Skin epidermis (tissue), 12 donors: ENCODE measurements at regions not wholly inside any gene's neighbourhood (a gene's known extent, or its start where the extent isn't known, plus 50 kb on each side); places are given as distances from the start of the nearest gene placed in this dataset.

Source experiments
- H3K27ac ChIP-seq, 21 experiments: fragments of 200-600 bp; sonication (generic) in 11 of 21; one replicate each; pipeline ENCODE4 v1.5.0; 2020; ENCODE audit warnings: mild to moderate bottlenecking in 3 of 21, inconsistent platforms in 2 of 21, moderate library complexity in 2 of 21
- H3K4me3 ChIP-seq, 7 experiments: fragments of 200-600 bp; sonication (generic) in 2 of 7; one replicate each; pipeline ENCODE4 v1.5.0; 2020; ENCODE audit warnings: inconsistent platforms in 2 of 7, mild to moderate bottlenecking in 2 of 7, moderate library complexity in 1 of 7

DNA sequence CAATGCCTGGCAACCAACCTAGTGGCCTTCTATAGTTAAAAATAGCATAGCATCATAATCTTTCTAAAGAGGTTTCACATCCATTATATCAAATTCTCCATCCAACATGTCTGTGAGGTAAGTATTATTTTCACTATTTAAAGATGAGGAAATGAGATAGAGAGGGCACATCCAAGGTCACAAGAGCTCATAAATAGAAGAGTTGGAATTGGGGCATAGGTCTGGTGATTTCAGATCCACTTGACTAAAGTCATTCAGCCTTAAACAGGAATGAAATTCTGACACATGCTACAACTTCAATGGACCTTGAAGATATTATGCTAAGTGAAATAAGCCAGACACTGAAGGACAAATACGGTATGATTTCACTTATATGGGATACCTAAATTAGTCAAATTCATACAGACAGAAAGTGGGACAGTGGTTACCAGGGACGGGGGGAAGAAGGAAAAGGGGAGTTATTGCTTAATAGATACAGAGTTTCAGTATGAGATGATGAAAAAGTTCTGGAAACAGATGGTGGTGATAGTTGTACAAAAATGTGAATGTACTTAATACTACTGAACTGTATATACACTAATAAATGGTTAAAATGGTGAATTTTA is 259.6 kb upstream of the NR4A3 start:
- no peak overlapping the region for H3K27ac ChIP-seq
- H3K4me3 ChIP-seq: no peak overlapping the region

GRCh38 chr9:99563364-99563763 is 258.3 kb upstream of the NR4A3 start:
- Histone ChIP-seq H3K27ac (no peak overlapping the region), H3K4me3 (no peak overlapping the region)

DNA sequence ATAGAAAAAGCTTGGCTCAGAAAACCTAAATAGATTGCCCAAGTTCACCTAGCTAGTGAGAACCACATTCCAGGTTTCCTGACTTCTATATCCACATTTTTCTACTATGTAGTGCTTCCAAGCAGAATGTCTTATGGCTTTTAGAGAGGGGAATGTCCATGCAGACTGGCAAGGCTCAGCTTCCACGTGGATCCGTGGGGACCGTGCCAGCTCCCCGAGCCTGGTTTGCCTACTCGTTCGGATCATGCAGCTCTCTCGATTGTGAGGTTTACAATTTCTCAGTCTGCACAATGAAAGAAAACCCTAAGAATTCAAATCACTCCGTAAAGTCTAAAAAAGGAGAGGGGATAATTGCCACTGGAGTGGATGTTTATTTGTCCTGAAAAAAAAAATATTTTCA is 256.5 kb upstream of the NR4A3 start:
- Histone ChIP-seq H3K27ac (no peak overlapping the region), H3K4me3 (no peak overlapping the region)

DNA sequence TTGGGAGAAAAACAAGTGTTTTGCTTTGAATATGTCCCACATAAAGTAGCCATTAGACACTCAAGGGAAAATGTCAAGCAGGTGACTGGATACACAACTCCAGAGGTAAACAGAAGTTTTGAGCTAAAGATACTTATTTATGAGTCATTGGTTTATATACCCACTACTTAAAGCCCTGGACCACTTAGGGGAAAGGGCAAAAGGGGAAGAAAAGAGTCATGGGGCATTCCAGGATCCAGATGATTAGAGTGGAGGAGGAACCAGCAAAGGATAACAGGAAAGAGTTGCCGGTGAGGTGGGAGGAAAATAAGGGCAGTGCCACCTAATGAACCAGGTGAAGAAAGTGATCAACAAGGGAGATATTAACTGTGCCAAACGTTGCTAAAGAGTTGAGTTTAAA is 254.2 kb upstream of the NR4A3 start:
- H3K4me3 ChIP-seq: no peak overlapping the region

DNA sequence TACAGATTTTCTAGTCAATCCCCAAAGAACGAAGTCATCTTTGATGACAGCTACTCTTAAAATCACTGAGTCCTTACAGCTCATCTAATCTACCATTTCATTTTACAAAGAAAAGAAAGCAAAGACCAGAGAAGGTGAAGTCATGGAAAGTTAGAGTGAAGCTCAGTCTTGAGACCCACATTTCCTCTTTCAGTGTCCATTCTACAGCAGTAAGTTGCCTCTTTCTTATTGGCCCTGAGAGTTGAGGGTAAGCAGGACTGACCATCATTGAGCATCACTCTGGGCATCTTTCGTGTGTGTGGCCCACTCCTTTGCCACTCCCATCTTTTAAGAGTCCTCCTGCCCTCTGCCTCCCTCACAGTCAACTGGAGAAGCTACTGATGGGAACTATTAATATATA is 251.8 kb upstream of the NR4A3 start:
- H3K4me3 ChIP-seq: no peak overlapping the region

More for the DNA sequence above, 254.2 kb upstream of the NR4A3 start:
- H3K27ac ChIP-seq: no peak overlapping the region

DNA sequence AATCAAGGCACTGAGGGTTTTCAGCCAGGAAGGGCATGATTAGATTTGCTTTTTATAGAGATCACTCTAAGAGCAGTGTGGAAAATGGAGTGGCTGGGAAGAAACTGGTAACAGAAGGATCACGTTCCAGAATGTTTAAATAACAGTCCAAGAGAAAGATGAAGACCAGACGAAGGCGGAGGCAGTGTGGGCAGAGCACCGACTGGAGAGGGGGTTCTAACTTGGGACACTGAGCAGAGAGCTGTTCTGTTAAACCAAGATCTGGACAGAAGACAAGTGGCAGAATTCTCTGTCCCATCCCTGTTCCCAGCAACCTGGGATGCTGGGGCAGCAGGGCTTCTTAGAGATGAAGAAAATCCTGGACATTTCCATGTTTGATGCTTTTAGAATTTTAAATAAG is 249.1 kb upstream of the NR4A3 start:
- Histone ChIP-seq H3K27ac (no peak overlapping the region), H3K4me3 (no peak overlapping the region)

More for the DNA sequence above, 251.8 kb upstream of the NR4A3 start:
- H3K27ac ChIP-seq: no peak overlapping the region

- Histone ChIP-seq H3K4me3 (no peak overlapping the region), H3K27ac (no peak overlapping the region)
Measured at GRCh38 chr9:99573085-99573484, 248.6 kb upstream of the NR4A3 start.

DNA sequence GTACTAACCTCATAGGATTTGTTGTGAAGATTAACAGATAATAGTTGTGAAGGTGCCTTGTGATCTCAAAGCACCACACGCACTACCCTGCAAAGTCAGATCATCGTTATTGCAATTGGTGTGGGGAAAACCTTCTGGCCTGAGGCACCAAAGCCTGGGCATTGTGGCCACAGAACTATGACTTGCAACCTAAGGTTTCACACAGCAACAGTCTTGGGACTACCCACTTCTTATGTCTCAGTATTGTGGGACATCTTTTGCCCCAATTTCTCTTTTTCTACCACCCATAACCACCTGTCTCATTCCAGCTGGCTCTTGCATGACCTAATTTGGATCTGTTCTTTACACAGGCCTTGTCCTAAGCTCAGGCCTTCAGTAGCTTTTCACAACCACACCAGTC is 247.8 kb upstream of the NR4A3 start:
- no peak overlapping the region for H3K4me3 ChIP-seq
- H3K27ac ChIP-seq: no peak overlapping the region

DNA sequence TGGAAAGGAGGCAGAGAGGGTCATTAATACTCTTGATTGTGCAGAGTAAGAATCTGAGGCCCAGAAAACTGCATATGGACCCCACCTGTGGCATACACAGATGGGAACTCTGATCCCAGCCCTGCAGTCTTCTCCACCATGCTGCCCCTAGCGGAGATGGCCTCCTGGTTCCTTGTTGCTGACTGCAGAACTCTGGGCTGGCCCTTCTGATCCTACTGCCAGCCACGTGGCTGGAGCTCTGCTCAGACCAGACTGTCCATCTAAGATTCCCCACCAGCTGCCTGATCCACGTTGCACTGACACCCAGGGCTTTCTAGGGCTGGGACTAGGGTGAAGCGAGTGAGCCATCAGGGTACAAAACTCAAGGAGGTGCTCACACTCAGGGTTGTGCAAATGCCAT is 245.7 kb upstream of the NR4A3 start:
- Histone ChIP-seq H3K27ac (no peak overlapping the region), H3K4me3 (no peak overlapping the region)

DNA sequence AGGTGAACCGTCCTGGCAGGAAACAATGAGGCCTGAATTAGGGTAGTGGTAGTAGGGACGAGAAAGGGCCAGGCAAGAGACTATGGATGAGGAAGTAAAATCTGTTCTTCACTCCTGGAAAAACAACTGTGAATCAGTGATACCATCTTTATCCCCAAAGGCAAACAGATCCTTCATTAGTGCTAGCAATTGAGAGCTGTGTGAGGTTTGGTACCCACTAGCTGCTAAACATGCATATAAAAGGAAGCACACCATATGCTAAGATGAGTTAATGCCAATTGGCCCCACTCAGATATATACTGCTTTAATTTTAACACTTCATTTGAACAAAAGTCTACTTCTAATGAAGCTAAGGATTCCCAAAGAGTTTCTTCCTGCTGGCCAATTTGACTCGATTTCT is 244.8 kb upstream of the NR4A3 start:
- no peak overlapping the region for H3K4me3 ChIP-seq
- H3K27ac ChIP-seq: no peak overlapping the region

DNA sequence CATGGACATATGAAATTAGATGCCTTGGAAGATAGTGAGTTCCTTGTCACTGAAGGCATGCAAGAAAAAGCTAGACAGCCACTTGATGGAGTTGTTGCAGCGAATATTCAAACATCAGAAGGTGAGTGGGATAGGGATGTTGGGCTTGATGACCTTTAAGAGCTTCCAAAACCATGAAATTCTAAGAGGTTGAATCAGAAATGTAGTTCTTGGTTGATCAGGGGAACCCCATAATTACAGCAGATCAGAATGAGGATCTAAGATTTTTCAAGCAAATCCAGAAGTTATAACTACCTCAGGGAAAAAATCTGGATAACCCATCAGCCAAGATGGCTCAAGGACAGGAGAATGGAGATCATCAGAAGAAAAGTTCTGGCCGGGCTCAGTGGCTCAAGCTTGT is 244.3 kb upstream of the NR4A3 start:
- Histone ChIP-seq H3K27ac (no peak overlapping the region), H3K4me3 (no peak overlapping the region)

- H3K27ac ChIP-seq: no peak overlapping the region
- no peak overlapping the region for H3K4me3 ChIP-seq
Measured at GRCh38 chr9:99578666-99579065, 243.0 kb upstream of the NR4A3 start.

DNA sequence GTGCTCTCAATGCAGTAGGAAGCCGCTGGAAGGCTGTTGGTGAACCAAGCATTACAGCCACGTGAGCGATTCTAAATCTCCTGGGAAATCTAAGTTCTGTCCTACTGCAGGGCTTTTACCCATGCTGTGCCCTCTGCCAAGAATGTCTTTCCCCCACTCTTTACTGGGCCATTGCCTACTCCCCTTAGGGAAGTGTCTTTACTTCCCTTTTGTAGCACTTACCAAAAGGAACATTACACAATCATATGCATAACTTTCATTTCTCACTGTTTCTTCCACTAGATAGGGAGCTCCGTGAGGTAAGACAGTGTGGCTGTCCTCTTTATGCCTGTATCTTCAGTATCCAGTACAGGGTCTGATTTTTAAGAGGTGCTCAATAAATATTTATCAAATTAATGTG is 241.7 kb upstream of the NR4A3 start:
- Histone ChIP-seq H3K4me3 (no peak overlapping the region), H3K27ac (no peak overlapping the region)

DNA sequence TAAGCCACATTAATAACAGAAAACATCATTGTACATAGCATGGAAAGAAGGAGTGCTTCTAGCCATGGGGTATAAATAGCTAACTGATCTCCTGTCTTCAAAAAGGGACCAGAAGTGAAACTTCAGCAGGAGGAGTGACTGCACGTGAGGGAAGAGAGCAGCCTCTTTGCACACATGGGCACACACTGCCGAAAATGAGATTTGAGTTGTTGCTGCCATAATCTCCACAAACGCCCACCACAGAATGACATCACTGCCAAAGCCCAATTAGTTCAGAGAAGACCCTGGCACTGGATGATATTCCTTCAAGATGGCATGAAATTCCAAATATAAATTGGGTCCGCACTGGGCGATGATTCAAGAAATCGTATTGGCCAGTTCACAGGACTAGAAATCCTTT is 238.9 kb upstream of the NR4A3 start:
- H3K4me3 ChIP-seq: no peak overlapping the region
- no peak overlapping the region for H3K27ac ChIP-seq

DNA sequence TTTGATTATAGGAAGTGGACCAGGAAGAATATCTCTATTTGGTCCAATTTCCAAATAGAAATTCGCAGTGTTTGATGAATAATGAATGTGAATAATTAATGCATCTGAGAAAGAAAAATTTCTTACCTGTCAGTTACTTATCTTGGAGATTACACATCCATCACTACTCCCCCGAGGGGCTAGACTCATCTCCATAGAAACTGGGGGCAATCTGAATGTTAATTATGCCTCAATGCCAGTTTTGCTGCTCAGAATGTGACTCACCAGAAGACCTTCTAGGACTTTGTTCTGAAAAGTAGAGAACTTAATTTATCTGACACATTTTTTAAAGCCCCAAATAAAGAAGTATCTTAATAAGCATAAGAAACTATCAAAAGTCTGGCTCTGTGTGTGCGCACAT is 233.4 kb upstream of the NR4A3 start:
- Histone ChIP-seq H3K4me3 (no peak overlapping the region), H3K27ac (no peak overlapping the region)

DNA sequence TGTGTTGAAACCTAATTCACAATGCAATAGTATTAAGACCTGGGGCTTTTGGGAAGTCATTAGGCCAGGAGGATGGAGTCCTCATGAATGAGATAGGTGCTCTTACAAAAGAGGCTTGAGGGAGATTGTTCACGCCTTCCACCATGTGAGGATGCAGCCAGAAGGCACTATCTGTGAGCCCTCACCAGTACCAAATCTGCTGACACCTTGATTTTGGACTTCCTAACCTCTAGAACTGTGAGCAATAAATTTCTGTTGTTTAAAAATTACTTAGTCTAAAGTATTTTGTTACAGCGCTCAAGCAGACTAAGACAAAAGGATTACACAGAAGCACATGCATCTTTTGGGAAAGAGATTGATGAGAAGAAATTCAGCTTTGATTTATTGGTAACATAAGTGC is 232.9 kb upstream of the NR4A3 start:
- H3K4me3 ChIP-seq: no peak overlapping the region
- H3K27ac ChIP-seq: no peak overlapping the region

DNA sequence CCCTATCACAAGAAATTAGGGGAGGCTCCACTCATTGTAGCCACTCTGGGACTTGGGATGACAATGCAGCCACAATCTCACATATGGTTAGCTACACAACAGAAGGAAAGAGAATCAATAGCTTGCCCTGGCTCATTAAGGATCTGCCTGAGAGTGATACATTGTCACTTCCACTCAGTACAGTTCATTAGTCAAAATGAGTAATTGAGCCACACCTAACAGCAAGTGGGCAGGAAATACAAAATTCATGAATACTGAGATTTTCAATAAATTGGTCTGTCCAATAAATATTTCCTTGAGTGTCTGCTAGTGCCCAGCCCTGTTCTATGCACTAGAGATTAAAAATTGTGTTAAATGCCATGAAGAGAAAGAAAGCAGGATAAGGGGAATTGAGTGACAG is 231.3 kb upstream of the NR4A3 start:
- Histone ChIP-seq H3K4me3 (no peak overlapping the region), H3K27ac (peak overlapping the region in 10 of 21 experiments; percentile 2 to 69 (median 42))

DNA sequence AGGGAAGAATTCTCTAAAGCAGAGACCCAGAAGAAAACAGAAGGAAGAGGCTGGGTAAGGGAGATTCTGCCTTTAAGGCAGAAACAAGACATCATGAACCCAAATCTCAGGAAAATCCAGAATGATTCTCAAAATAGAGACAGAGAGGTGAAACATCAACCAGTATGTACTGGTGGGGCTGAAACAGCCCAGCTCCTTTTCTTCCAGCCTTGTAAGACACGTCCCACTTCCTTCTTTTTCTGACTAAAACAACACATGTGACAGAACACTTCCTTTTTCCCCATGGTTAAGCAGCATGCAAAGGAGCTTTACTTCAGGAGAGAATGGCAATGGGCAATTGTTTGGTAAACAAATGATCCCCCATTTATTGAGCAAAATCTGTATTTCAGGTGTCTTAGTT is 230.8 kb upstream of the NR4A3 start:
- Histone ChIP-seq H3K4me3 (no peak overlapping the region), H3K27ac (peak overlapping the region in 10 of 21 experiments; percentile 2 to 69 (median 42))

GRCh38 chr9:99591770-99592169 is 229.9 kb upstream of the NR4A3 start:
- Histone ChIP-seq H3K27ac (no peak overlapping the region), H3K4me3 (no peak overlapping the region)

- no peak overlapping the region for H3K27ac ChIP-seq
- no peak overlapping the region for H3K4me3 ChIP-seq
Measured at GRCh38 chr9:99592834-99593574, 228.7 kb upstream of the NR4A3 start.

- no peak overlapping the region for H3K27ac ChIP-seq
Measured at GRCh38 chr9:99593610-99594009, 228.1 kb upstream of the NR4A3 start.

More at GRCh38 chr9:99593610-99594009, 228.1 kb upstream of the NR4A3 start:
- no peak overlapping the region for H3K4me3 ChIP-seq
